ENCODE measurements at regions not wholly inside any gene's neighbourhood (a gene's known extent, or its start where the extent isn't known, plus 50 kb on each side); places are given as distances from the start of the nearest gene placed in this dataset.

DNA sequence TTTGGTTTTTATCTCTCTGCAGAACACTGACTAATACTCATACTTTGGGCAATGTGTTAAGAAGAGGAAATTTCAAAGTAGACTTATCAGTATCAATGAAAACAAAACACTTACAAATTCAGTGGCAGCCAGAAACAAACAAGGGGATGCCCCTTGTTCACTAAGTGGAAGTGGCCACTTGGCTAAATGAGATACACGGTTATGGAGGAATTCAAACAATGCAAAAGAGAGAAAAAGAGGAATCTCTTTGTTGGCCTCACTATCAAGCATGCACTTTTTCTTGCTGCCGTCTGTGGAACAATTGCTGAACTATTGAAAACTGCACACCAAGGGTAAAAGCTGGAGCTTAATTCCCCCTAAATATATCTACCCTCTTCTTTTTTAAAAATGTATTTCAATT lies 2044.9 kb upstream of the CDH6 start:
- Histone ChIP-seq H3K4me1 (ENCODE audit: control insufficient read depth, extremely low read depth, insufficient read depth, low read length) (no peaks in the 10 kb centered on the region), H3K27me3 (ENCODE audit: control insufficient read depth in 2 of 2, insufficient read depth in 2 of 2, low read length in 2 of 2) (no peaks in the 10 kb centered on the region), H3K9ac (replicated peaks; ENCODE audit: extremely low read depth, insufficient read depth, low read length) (no peak overlapping the region), H3K79me2 (ENCODE audit: control insufficient read depth, insufficient read depth, low read length) (no peaks in the 10 kb centered on the region), H3K36me3 (ENCODE audit: control insufficient read depth in 2 of 2, extremely low read depth in 1 of 2, insufficient read depth in 2 of 2, low read length in 2 of 2) (no peaks in the 10 kb centered on the region), H3K9me3 (replicated peaks; ENCODE audit: control insufficient read depth, insufficient read depth, low read length) (peaks cover 6% of the 10 kb centered on the region), H2AFZ (ENCODE audit: low read depth, low read length) (no peak overlapping the region), H3K4me2 (ENCODE audit: insufficient read depth, low read length) (no peak overlapping the region), H3K4me3 (replicated peaks in 1 of 3; ENCODE audit: insufficient read depth in 1 of 3, low read depth in 1 of 3, low read length in 3 of 3) (no peak overlapping the region), H3K27ac (ENCODE audit: insufficient read depth, low read depth, low read length) (no peak overlapping the region), H4K20me1 (replicated peaks; ENCODE audit: control insufficient read depth, extremely low read depth, insufficient read depth, low read length) (no peaks in the 10 kb centered on the region), H3K9me1 (replicated peaks; ENCODE audit: control insufficient read depth, extremely low read depth, insufficient read depth, low read length) (no peaks in the 10 kb centered on the region)
- TF ChIP-seq MYC (IDR thresholded peaks at IDR 0.05; ENCODE audit: low read depth, low read length) (no peak), GATA2 (IDR thresholded peaks at IDR 0.05; ENCODE audit: insufficient read depth, insufficient read length, low read depth, low read length) (no peak), FOS (IDR thresholded peaks at IDR 0.05; ENCODE audit: borderline replicate concordance, insufficient read depth, low read length) (no peak), EZH2 (IDR thresholded peaks at IDR 0.05; ENCODE audit: borderline replicate concordance, low read depth, low read length, severe bottlenecking) (no peak), POLR2AphosphoS5 (IDR thresholded peaks at IDR 0.05; ENCODE audit: insufficient read depth, low read depth, low read length) (no peak), POLR2A (IDR thresholded peaks at IDR 0.05; ENCODE audit: low read depth, low read length) (no peak), JUN (IDR thresholded peaks at IDR 0.05; ENCODE audit: borderline replicate concordance, insufficient read depth, insufficient read length, low read depth) (no peak)
- TF ChIP-seq, protein P1, sequence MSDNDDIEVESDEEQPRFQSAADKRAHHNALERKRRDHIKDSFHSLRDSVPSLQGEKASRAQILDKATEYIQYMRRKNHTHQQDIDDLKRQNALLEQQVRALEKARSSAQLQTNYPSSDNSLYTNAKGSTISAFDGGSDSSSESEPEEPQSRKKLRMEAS (IDR thresholded peaks at IDR 0.05; ENCODE audit: insufficient read depth, insufficient read length), result no peak
- TF ChIP-seq, protein P2, sequence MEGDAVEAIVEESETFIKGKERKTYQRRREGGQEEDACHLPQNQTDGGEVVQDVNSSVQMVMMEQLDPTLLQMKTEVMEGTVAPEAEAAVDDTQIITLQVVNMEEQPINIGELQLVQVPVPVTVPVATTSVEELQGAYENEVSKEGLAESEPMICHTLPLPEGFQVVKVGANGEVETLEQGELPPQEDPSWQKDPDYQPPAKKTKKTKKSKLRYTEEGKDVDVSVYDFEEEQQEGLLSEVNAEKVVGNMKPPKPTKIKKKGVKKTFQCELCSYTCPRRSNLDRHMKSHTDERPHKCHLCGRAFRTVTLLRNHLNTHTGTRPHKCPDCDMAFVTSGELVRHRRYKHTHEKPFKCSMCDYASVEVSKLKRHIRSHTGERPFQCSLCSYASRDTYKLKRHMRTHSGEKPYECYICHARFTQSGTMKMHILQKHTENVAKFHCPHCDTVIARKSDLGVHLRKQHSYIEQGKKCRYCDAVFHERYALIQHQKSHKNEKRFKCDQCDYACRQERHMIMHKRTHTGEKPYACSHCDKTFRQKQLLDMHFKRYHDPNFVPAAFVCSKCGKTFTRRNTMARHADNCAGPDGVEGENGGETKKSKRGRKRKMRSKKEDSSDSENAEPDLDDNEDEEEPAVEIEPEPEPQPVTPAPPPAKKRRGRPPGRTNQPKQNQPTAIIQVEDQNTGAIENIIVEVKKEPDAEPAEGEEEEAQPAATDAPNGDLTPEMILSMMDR (IDR thresholded peaks at IDR 0.05; ENCODE audit: extremely low read depth in 1 of 2, insufficient read depth in 1 of 2, low read depth in 1 of 2, low read length in 2 of 2), result no peak
- CTCF ChIA-PET, result no interaction called here
- BruUV-seq (replicated peaks), result no TSS peak
- FAIRE-seq, result no peak
- intact Hi-C loops (cut with micrococcal nuclease), result no loop called here
- POLR2A ChIA-PET, result no interaction called here
- dilution Hi-C loops (cut with MboI; ENCODE audit: extremely low pct_ligation_motif_present, low sequenced_read_pairs), result no loop called here
- DNase-seq (ENCODE audit: low read depth, low spot score), result no peak

Data from endothelial cell of umbilical vein (primary cell).